ENCODE measurements at regions not wholly inside any gene's neighbourhood (a gene's known extent, or its start where the extent isn't known, plus 50 kb on each side); places are given as distances from the start of the nearest gene placed in this dataset.

DNA sequence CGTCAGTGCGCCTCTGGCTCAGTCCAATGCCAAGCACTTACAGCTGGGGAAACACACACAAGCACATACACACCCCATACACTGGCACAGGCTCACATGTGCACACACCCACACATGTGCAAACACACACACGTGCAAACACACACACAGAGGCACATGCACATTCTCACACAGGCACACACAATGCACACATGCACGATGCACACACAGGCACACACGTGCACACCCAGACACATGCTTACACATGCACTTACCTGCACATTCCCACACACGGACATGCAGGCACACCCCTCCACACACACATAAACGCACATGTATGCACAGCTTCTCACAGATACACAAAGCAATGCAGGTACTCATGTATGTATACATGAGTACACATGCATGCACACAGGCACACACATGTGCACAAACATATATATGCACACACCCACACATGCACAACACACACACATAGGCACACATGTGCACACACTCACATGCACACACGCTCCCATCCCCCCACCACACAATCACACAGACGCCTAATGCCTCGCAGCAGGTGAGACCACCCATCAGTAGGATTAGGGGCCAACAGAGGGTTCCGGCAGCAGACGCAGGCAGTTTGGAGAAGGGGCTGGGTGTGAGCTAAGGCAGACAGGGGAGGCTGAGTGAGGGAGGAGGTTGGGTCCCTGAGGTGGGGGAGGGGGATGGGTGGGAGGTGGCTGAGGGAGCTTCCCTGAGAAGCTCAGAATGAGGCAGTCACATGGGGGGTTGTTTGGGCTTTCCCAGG is 71.2 kb upstream of the SLCO4A1 start:
- no peak for DNase-seq (ENCODE audit: low read depth in 1 of 2, low spot score in 1 of 2)
- TF ChIP-seq JUND (IDR thresholded peaks at IDR 0.05; ENCODE audit: low read depth), result no peak
- in situ Hi-C loops (cut with HindIII; ENCODE audit: low pct_unique_long_range_greater_than_20kb, low sequenced_read_pairs), result no loop called here

DNA sequence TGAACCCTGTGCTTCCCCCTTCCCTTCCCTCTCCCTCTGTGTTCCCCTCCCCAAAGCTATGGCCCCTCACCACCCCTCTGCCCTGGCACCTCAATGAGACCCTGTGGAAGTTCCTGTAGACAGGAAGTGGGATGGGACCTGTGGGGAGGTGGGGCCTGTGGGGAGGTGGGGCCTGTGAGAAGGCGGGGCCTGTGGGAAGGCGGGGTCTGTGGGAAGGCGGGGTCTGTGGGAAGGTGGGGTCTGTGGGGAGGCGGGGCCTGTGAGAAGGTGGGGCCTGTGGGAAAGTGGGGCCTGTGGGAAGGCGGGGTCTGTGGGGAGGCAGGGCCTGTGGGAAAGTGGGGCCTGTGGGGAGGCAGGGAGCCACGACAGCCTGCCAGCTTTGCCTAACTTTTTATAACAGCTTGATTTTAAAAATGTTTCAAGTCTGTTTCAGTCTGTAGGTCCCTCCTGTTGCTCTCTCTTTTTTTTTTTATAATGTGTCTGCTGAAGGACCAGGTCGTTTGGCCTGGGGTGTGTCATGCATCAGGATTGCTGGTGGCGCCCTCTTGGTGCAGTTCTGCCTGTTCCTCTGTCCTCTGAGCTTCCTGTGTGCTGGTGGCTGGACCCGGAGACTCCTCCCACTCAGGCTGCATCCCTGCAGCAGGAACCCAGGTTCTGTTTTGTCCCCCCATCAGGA is 70.5 kb upstream of the SLCO4A1 start:
- peak in 1 of 2 experiments; percentile 89 for DNase-seq (ENCODE audit: low read depth in 1 of 2, low spot score in 1 of 2)
- in situ Hi-C loops (cut with HindIII; ENCODE audit: low pct_unique_long_range_greater_than_20kb, low sequenced_read_pairs), result no loop called here
- TF ChIP-seq JUND (IDR thresholded peaks at IDR 0.05; ENCODE audit: low read depth), result no peak

DNA sequence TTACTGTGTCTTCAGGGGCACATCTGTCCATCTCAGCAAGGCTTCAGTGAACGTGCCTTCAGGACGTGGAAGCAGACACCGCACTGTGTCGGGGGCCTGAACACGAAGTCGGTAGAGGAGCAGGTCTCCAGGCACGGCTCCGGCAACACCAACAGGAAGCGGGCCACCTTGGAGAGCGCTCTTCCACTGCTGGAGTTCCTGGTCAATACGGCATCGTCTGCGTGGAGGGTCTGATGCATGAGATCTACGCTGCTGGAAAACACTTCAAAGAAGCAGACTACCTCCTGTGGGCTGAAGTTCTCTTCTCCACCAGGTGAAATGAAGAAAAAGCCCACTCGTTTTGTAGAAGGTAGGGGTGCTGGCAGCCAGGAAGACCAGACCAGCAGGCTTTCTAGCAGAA is 69.3 kb upstream of the SLCO4A1 start:
- in situ Hi-C loops (cut with HindIII; ENCODE audit: low pct_unique_long_range_greater_than_20kb, low sequenced_read_pairs), result no loop called here
- peak in 1 of 2 experiments; percentile 68 for DNase-seq (ENCODE audit: low read depth in 1 of 2, low spot score in 1 of 2)
- TF ChIP-seq JUND (IDR thresholded peaks at IDR 0.05; ENCODE audit: low read depth), result no peak

DNA sequence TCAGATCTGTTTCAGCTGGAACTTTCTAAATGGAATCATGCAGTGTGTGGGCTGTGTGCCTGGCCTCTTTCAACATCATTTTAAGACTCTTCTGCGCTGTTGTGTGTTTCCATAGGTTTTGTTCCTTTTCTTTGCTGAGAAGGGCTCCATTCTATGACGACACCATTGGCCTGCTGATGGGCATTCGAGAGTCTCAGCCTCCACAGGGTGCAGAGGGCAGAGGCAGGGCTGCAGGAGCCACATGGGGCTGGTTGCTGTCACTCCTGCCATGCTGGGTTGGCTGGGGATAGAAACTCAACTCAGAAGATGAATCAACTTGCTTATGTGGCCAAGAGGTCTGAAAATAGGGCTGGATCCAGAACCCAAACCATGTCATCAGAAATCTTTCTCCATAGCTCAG is 68.5 kb upstream of the SLCO4A1 start:
- no peak for TF ChIP-seq JUND (IDR thresholded peaks at IDR 0.05; ENCODE audit: low read depth)
- no peak for DNase-seq (ENCODE audit: low read depth in 1 of 2, low spot score in 1 of 2)
- in situ Hi-C loops (cut with HindIII; ENCODE audit: low pct_unique_long_range_greater_than_20kb, low sequenced_read_pairs), result no loop called here

DNA sequence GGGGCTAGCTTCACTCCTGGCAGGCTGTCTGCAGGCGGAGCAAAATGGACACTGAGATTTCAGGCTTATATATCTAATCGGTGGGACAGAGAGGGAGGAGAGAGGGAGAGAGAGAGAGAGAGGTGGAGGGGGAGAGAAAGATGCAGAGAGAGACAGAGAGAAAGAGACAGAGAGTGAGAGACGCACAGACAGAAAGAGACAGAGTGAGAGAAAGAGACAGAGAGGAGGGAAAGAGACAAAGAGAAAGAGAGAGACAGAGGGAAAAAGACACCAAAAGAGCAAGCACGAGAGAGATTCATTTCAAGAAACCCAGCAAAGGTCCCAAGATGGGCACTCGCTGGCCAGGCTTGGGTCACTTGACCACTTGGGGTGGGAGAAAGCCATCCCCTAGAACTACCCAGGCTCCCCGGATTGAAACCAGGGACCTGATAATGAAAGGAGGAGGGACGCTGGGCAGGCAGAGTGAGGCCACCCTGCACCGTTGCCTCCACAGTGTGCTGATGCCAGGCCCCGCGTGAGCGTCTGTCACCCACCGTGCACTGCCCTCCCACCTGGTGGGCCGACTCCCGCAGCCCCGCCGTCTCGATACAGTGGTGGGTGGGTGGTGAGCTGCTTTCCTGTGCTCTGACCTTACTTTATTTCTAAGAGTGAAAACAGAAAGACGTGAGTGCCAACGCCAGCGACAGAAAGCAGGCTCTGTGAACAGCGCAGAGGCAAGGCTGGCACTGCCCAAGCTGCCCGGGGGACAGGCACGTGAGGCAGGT is 67.9 kb upstream of the SLCO4A1 start:
- DNase-seq (ENCODE audit: low read depth in 1 of 2, low spot score in 1 of 2), result no peak
- in situ Hi-C loops (cut with HindIII; ENCODE audit: low pct_unique_long_range_greater_than_20kb, low sequenced_read_pairs), result no loop called here
- TF ChIP-seq JUND (IDR thresholded peaks at IDR 0.05; ENCODE audit: low read depth), result no peak

DNA sequence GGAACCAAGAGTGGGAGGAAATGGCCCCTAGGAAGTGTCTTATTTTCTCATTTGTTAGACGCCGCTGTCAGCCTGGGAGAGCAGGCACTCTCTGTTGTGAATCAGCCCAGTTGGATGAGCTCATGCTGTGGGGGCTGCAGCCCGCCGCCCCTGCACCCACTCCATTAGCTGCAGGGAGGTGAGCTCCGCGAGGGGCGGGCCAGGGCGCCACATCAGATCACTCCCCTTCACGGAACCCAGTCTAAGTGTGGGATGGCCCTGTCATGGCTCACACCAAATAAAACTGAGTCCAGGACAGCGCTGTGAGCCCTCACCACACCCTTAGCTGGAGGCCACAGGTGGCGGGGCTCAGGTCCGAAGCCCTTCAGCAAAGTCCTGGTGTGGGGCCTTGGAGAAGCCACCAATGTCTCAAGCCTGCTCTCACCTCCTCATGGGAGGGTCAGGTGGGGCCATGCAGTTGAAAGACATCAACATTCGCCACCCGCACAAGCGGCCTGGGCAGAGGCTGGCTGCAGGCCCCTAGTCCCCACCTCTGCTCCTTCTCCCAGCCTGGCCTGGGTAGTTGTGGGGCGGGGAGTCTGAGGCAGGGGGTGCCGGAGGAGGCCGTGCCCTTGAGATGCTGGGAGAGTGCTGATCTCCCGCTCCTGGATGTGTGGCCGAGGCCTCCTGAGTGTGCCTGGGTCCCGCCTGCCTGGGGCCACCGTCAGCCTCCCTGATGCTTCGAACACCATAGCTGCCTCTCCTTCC is 66.2 kb upstream of the SLCO4A1 start:
- in situ Hi-C loops (cut with HindIII; ENCODE audit: low pct_unique_long_range_greater_than_20kb, low sequenced_read_pairs), result no loop called here
- DNase-seq (ENCODE audit: low read depth in 1 of 2, low spot score in 1 of 2), result no peak
- TF ChIP-seq JUND (IDR thresholded peaks at IDR 0.05; ENCODE audit: low read depth), result no peak

DNA sequence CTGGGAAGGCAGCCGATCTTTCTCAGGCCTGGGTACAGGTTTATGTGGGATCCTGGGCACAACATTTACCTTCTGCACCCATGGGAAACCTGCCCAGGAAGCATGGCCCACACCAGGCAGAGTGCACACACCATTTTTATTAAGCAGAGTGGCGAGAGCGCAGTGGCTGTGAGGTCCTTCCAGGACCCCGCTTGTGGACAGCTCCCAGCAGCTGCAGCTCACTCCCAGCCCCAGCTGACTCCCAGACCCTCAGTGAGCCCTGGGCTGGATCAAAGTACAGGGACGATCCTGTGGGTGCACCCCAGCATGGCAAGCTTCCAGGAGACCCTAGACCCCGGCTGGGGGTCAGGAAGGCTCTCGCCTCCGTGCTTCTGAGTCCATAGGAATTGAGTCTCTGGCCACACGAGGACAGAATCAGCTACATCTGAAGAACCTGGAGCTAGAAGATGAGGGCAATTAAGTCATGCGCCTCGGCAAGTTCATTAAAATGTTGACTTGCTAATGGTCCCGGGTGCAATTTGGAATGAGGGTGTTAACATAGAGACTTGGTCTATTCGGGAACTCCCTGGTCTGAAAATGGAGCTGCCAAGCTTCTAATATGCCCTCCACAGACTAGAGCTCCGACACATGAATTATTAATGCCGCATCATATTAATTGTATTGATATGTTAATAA is 65.4 kb upstream of the SLCO4A1 start:
- peak; percentile 53 to 74 for DNase-seq (ENCODE audit: low read depth in 1 of 2, low spot score in 1 of 2)
- in situ Hi-C loops (cut with HindIII; ENCODE audit: low pct_unique_long_range_greater_than_20kb, low sequenced_read_pairs), result no loop called here
- TF ChIP-seq JUND (IDR thresholded peaks at IDR 0.05; ENCODE audit: low read depth), result no peak

DNA sequence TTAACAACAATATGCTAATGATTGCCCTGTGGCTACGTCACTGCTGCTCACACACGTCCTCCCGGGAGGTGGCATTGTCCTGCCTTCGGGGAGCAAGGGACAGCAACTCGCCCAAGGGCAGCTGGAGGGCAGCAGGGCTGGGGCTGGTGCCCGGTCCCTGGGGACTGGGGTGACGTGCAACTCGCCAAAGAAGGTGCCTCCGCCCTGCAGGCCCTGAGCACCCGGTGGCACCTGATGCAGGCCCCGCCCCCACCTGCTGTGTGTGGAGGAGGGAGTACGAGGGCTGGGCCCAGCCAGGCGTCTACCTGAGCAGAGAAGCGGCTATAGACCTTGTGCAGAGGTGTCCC is 64.8 kb upstream of the SLCO4A1 start:
- in situ Hi-C loops (cut with HindIII; ENCODE audit: low pct_unique_long_range_greater_than_20kb, low sequenced_read_pairs), result no loop called here
- TF ChIP-seq JUND (IDR thresholded peaks at IDR 0.05; ENCODE audit: low read depth), result no peak
- peak in 1 of 2 experiments; percentile 43 for DNase-seq (ENCODE audit: low read depth in 1 of 2, low spot score in 1 of 2)

DNA sequence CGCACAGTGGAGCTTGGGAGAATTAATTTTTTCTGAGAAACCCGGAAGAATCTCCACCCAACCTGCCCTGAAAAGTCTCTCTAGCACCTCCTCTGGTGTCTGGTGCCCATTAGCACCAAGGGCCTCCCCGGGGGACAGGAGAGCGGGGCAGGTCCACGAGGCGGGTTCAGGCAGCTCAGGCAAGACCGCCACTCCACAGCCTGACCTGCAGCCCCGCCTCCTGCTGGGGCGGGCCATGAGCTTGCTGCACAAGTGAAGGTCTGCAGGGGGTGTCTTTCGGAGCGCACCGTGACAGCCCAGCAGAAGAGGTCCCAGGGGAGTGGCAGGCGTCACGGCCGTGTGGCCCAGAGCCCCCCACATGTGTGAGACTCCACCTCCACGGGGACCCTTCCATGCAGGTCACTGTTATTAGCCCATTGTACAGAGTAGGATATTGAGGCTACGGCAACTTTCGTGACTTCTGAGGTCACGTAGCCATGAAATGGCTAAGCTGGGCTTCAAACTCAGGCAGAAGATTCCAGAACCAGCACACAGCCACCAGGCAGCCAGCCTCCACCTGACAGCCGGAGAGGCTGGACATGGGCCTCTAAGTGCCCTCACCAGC is 63.9 kb upstream of the SLCO4A1 start:
- DNase-seq (ENCODE audit: low read depth in 1 of 2, low spot score in 1 of 2), result no peak
- in situ Hi-C loops (cut with HindIII; ENCODE audit: low pct_unique_long_range_greater_than_20kb, low sequenced_read_pairs), result no loop called here
- TF ChIP-seq JUND (IDR thresholded peaks at IDR 0.05; ENCODE audit: low read depth), result no peak

DNA sequence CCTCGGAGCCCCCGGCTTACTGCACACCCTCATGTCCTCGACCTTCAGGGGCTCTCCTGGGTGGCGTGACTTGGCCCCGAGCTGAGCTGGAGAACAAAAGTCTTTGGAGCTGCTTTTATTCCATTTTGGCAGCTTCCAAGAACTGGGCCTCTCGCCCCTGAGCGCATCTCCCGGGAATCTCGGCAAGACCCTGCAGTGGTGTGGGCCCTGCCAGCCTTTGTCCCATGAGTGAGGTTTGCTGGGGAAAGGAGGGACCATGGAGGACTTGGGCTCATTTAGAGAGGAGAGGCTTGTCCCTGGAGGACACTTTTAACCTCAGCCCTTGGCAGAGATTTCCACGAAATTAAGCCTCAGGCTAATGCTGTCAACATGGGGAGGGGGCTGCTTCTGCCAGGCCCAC is 62.3 kb upstream of the SLCO4A1 start:
- no peak for TF ChIP-seq JUND (IDR thresholded peaks at IDR 0.05; ENCODE audit: low read depth)
- in situ Hi-C loops (cut with HindIII; ENCODE audit: low pct_unique_long_range_greater_than_20kb, low sequenced_read_pairs), result no loop called here
- no peak for DNase-seq (ENCODE audit: low read depth in 1 of 2, low spot score in 1 of 2)

DNA sequence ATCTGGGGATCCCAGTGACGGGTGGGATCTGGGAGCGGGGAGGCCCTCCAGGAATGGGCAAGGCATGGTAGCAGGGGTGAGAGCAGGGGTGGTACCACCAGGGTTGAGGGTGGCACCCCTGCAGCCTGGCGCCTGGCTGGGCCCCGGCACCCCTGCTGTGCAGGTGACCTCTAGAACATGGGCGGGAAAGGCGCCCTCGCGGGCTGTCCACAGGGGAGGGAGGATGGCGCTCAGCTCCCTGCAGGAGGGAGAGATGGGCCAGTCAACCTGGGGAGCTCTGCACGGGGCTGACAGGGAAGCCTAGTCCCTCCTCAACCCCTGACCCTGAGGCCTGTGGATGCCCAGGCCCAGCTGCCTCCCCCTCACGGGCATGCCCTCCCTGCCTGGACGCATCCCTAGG is 61.6 kb upstream of the SLCO4A1 start:
- DNase-seq (ENCODE audit: low read depth in 1 of 2, low spot score in 1 of 2), result no peak
- no peak for TF ChIP-seq JUND (IDR thresholded peaks at IDR 0.05; ENCODE audit: low read depth)
- in situ Hi-C loops (cut with HindIII; ENCODE audit: low pct_unique_long_range_greater_than_20kb, low sequenced_read_pairs), result no loop called here

DNA sequence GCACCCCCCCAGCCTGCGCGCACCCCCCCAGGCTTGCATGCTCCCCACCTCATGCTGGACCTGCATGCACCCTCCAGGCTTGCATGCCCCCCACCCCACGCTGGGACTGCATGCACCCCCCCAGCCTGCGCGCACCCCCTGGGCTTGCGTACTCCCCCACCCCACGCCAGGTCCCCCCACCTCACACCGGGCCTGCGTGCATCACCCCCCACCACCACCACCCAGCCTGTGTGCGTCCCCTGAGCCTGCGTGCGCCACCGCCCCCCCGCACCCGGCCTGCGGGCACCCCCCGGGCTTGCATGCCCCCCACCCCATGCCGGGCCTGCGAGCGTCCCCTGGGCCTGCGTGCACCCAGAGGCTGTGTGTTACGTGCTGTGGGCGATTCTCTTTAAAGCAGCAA is 61.0 kb upstream of the SLCO4A1 start:
- in situ Hi-C loops (cut with HindIII; ENCODE audit: low pct_unique_long_range_greater_than_20kb, low sequenced_read_pairs), result no loop called here
- DNase-seq (ENCODE audit: low read depth in 1 of 2, low spot score in 1 of 2), result no peak
- TF ChIP-seq JUND (IDR thresholded peaks at IDR 0.05; ENCODE audit: low read depth), result no peak
